HepG2 (cell line): ENCODE measurements at regions not wholly inside any gene's neighbourhood (a gene's known extent, or its start where the extent isn't known, plus 50 kb on each side); places are given as distances from the start of the nearest gene placed in this dataset.

ENCODE experiments used
- CHD2 ChIP-seq: IDR thresholded peaks from 2 replicates; pipeline ENCODE4 v1.6.1; 2011; ENCODE audit warnings: low read depth, low read length, improper control_type of control experiment
- CTCF ChIP-seq: sonication (generic); formaldehyde crosslinking; IDR thresholded peaks from 2 replicates; pipeline ENCODE4 v1.5.0; 2020; ENCODE audit warnings: mild to moderate bottlenecking, missing genetic modification reagents, moderate library complexity
- MBD4 ChIP-seq: IDR thresholded peaks from 2 replicates; pipeline ENCODE4 v1.6.1; 2012; ENCODE audit warnings: low read length, inconsistent platforms, borderline replicate concordance
- MED13 ChIP-seq: sonication (generic); formaldehyde crosslinking; IDR thresholded peaks from 2 replicates; pipeline ENCODE4 v1.5.0; 2020; ENCODE audit warnings: missing genetic modification reagents
- MNT ChIP-seq: fragments of 450-650 bp; IDR thresholded peaks from 2 replicates; pipeline ENCODE4 v1.6.1; 2016
- SETDB1 ChIP-seq: sonication (generic); formaldehyde crosslinking; IDR thresholded peaks from 2 replicates; pipeline ENCODE4 v1.5.1; 2020; ENCODE audit warnings: missing genetic modification reagents, mild to moderate bottlenecking, borderline replicate concordance
- ZBTB10 ChIP-seq: sonication (generic); formaldehyde crosslinking; IDR thresholded peaks from 2 replicates; pipeline ENCODE4 v1.4.0; 2020; ENCODE audit warnings: missing genetic modification reagents, borderline replicate concordance
- ZNF136 ChIP-seq: sonication (generic); formaldehyde crosslinking; IDR thresholded peaks from 2 replicates; pipeline ENCODE4 v1.8.1; 2022; ENCODE audit warnings: low read depth, mild to moderate bottlenecking, moderate library complexity, missing genetic modification reagents
- ZNF639 ChIP-seq: conservative IDR thresholded peaks from 2 replicates; pipeline ENCODE4 v1.6.1; 2018; ENCODE audit warnings: missing genetic modification reagents
- ZNF720 ChIP-seq: sonication (generic); formaldehyde crosslinking; IDR thresholded peaks from 2 replicates; pipeline ENCODE4 v1.4.0; 2020; ENCODE audit warnings: missing genetic modification reagents

GRCh38 chr11:127205688-127206217 is 205.2 kb upstream of the KIRREL3 start:
- no peak for TF ChIP-seq CTCF (CRISPR knock-in tag)
- no peak for TF ChIP-seq ZBTB10
- TF ChIP-seq ZNF720 (CRISPR knock-in tag) = no peak
- no peak for TF ChIP-seq MNT
- no peak for TF ChIP-seq MED13
- TF ChIP-seq SETDB1 (CRISPR knock-in tag) = no peak
- no peak for TF ChIP-seq ZNF639 (CRISPR knock-in tag)
- no peak for TF ChIP-seq ZNF136 (CRISPR knock-in tag)
- no peak for TF ChIP-seq MBD4
- no peak for TF ChIP-seq CHD2
